Nephron progenitor cell (in vitro differentiated cells): ENCODE measurements at regions not wholly inside any gene's neighbourhood (a gene's known extent, or its start where the extent isn't known, plus 50 kb on each side); places are given as distances from the start of the nearest gene placed in this dataset.

ENCODE experiments used
- DNase-seq: peaks from one replicate; pipeline ENCODE4 v3.0.0; 2021
- H3K27ac Mint-ChIP-seq: 2 replicates; pipeline ENCODE4 v1.8.0; 2021; ENCODE audit warnings: mild to moderate bottlenecking, moderate library complexity, mixed read lengths
- H3K27me3 Mint-ChIP-seq: 2 replicates; pipeline ENCODE4 v1.8.0; 2021; ENCODE audit warnings: mild to moderate bottlenecking, low read depth, mixed read lengths; ENCODE audit not compliant: poor library complexity
- H3K36me3 Mint-ChIP-seq: 2 replicates; pipeline ENCODE4 v1.8.0; 2021; ENCODE audit warnings: low read depth, mixed read lengths
- H3K4me1 Mint-ChIP-seq: 2 replicates; pipeline ENCODE4 v1.8.0; 2021; ENCODE audit warnings: mixed read lengths
- H3K4me3 Mint-ChIP-seq: 2 replicates; pipeline ENCODE4 v1.8.0; 2021; ENCODE audit warnings: mild to moderate bottlenecking, moderate library complexity, mixed read lengths
- H3K9me3 Mint-ChIP-seq: 2 replicates; pipeline ENCODE4 v1.8.0; 2021; ENCODE audit warnings: mild to moderate bottlenecking, moderate library complexity, mixed read lengths
- CTCF ChIP-seq: fragments of 200-600 bp; sonication (generic); IDR thresholded peaks from 2 replicates; pipeline ENCODE4 v1.5.0; 2021; ENCODE audit warnings: antibody characterized with exemption

- Mint-ChIP-seq H3K36me3 (no peaks in the 10 kb centered on the region), H3K4me1 (peaks cover 58% of the 10 kb centered on the region), H3K9me3 (peaks cover 15% of the 10 kb centered on the region), H3K4me3 (no peak overlapping the region), H3K27ac (no peak overlapping the region), H3K27me3 (peaks cover 22% of the 10 kb centered on the region)
- DNase-seq = no peak
- TF ChIP-seq CTCF = no peak
These were observed 188.1 kb upstream of the TSC22D2 start for GRCh38 chr3:150220041-150220440.

GRCh38 chr3:150218841-150219240, 189.3 kb upstream of the TSC22D2 start:
- Mint-ChIP-seq H3K36me3 (no peaks in the 10 kb centered on the region), H3K4me1 (peaks cover 47% of the 10 kb centered on the region), H3K27ac (no peak overlapping the region), H3K27me3 (peaks cover 23% of the 10 kb centered on the region), H3K9me3 (peaks cover 15% of the 10 kb centered on the region), H3K4me3 (no peak overlapping the region)
- TF ChIP-seq CTCF = no peak
- DNase-seq = no peak

DNA sequence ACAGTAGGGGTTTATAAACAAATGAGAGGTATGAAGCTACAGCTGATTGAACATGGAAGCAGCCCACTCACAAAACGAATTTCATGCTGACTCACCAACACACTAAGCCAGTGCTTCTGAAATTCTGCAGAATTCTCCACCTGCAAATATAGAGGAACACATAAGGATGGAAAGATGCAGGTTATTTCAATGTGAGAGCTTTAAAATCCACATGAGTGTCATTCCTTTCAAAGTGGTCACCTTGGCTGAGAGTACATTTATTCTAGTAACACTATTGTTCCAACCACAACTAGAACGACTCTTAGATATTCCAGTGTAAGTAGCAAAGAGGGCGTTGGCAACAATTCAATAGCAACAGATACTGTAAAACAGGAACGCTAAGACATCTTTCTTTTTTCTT, 189.9 kb upstream of the TSC22D2 start:
- Mint-ChIP-seq H3K36me3 (no peaks in the 10 kb centered on the region), H3K9me3 (peaks cover 15% of the 10 kb centered on the region), H3K4me1 (peaks cover 42% of the 10 kb centered on the region), H3K27me3 (peaks cover 23% of the 10 kb centered on the region), H3K4me3 (no peak overlapping the region), H3K27ac (no peak overlapping the region)
- no peak for DNase-seq
- no peak for TF ChIP-seq CTCF

GRCh38 chr3:150217691-150218090, 190.4 kb upstream of the TSC22D2 start:
- Mint-ChIP-seq H3K36me3 (no peaks in the 10 kb centered on the region), H3K9me3 (peaks cover 15% of the 10 kb centered on the region), H3K27me3 (peaks cover 23% of the 10 kb centered on the region), H3K27ac (no peak overlapping the region), H3K4me3 (no peak overlapping the region), H3K4me1 (peaks cover 37% of the 10 kb centered on the region)
- TF ChIP-seq CTCF = no peak
- DNase-seq = no peak

- H3K27me3 Mint-ChIP-seq = peaks cover 23% of the 10 kb centered on the region
- H3K27ac Mint-ChIP-seq = no peak overlapping the region
- H3K9me3 Mint-ChIP-seq = peaks cover 19% of the 10 kb centered on the region
- peaks cover 31% of the 10 kb centered on the region for H3K4me1 Mint-ChIP-seq
- no peak for TF ChIP-seq CTCF
- H3K36me3 Mint-ChIP-seq = no peaks in the 10 kb centered on the region
- DNase-seq = no peak
- no peak overlapping the region for H3K4me3 Mint-ChIP-seq
These were observed 191.1 kb upstream of the TSC22D2 start for GRCh38 chr3:150216866-150217600.
